H9 (cell line): ENCODE measurements at regions not wholly inside any gene's neighbourhood (a gene's known extent, or its start where the extent isn't known, plus 50 kb on each side); places are given as distances from the start of the nearest gene placed in this dataset.

ENCODE experiments used
- DNase-seq: peaks from one replicate; pipeline ENCODE4 v3.0.0-alpha.2; 2017
- H2AFZ ChIP-seq: one replicate; pipeline ENCODE4 v1.6.1; 2013; ENCODE audit warnings: mild to moderate bottlenecking, low read length, control low read depth, moderate library complexity
- H2AK5ac ChIP-seq: 2 replicates; pipeline ENCODE4 v1.6.1; 2013; ENCODE audit warnings: low read length, control low read depth, mixed read lengths; ENCODE audit not compliant: insufficient read length
- H2BK120ac ChIP-seq: one replicate; pipeline ENCODE4 v1.6.1; 2013; ENCODE audit warnings: low read depth, mild to moderate bottlenecking, low read length, control low read depth, inconsistent platforms; ENCODE audit not compliant: poor library complexity, severe bottlenecking
- H2BK12ac ChIP-seq: 2 replicates; pipeline ENCODE4 v1.6.1; 2013; ENCODE audit warnings: low read length, control low read depth, mixed read lengths, low read depth; ENCODE audit not compliant: insufficient read length
- H2BK15ac ChIP-seq: 2 replicates; pipeline ENCODE4 v1.6.1; 2013; ENCODE audit warnings: low read depth, low read length, control low read depth
- H2BK20ac ChIP-seq: one replicate; pipeline ENCODE4 v1.6.1; 2013; ENCODE audit warnings: low read depth, mild to moderate bottlenecking, low read length, control low read depth, inconsistent platforms; ENCODE audit not compliant: poor library complexity, severe bottlenecking
- H2BK5ac ChIP-seq: 2 replicates; pipeline ENCODE4 v1.6.1; 2013; ENCODE audit warnings: low read length, control low read depth, mixed read lengths; ENCODE audit not compliant: insufficient read length
- H3K14ac ChIP-seq: 2 replicates; pipeline ENCODE4 v1.6.1; 2013; ENCODE audit warnings: low read length, control low read depth; ENCODE audit not compliant: insufficient read depth
- H3K18ac ChIP-seq: 2 replicates; pipeline ENCODE4 v1.6.1; 2013; ENCODE audit warnings: low read depth, mild to moderate bottlenecking, mixed read lengths, low read length, control low read depth; ENCODE audit not compliant: insufficient read length
- H3K23ac ChIP-seq: 2 replicates; pipeline ENCODE4 v1.6.1; 2013; ENCODE audit warnings: low read length, control low read depth, mixed read lengths, low read depth; ENCODE audit not compliant: insufficient read length
- H3K23me2 ChIP-seq: 2 replicates; pipeline ENCODE4 v1.6.1; 2013; ENCODE audit warnings: low read depth, mild to moderate bottlenecking, mixed read lengths, low read length, control low read depth; ENCODE audit not compliant: insufficient read length, poor library complexity, severe bottlenecking
- H3K27ac ChIP-seq: 2 replicates; pipeline ENCODE4 v1.5.1; 2013; ENCODE audit warnings: low read length, control low read depth, mixed read lengths, low read depth; ENCODE audit not compliant: insufficient read length
- H3K27me3 ChIP-seq: 2 replicates; pipeline ENCODE4 v1.6.1; 2013; ENCODE audit warnings: low read length, control low read depth, inconsistent platforms; ENCODE audit not compliant: insufficient read depth
- H3K4ac ChIP-seq: 2 replicates; pipeline ENCODE4 v1.6.1; 2013; ENCODE audit warnings: low read depth, mild to moderate bottlenecking, control low read depth, inconsistent platforms, low read length, moderate library complexity
- H3K4me1 ChIP-seq: 2 replicates; pipeline ENCODE4 v1.6.1; 2013; ENCODE audit warnings: low read length, control low read depth, inconsistent platforms; ENCODE audit not compliant: insufficient read depth
- H3K4me2 ChIP-seq: 2 replicates; pipeline ENCODE4 v1.6.1; 2013; ENCODE audit warnings: low read length, control low read depth, mixed read lengths; ENCODE audit not compliant: insufficient read length, insufficient read depth
- H3K56ac ChIP-seq: 2 replicates; pipeline ENCODE4 v1.6.1; 2013; ENCODE audit warnings: low read depth, mild to moderate bottlenecking, mixed read lengths, low read length, control low read depth; ENCODE audit not compliant: insufficient read length
- H3K79me1 ChIP-seq: 2 replicates; pipeline ENCODE4 v1.6.1; 2013; ENCODE audit warnings: low read depth, mild to moderate bottlenecking, moderate library complexity, low read length, control low read depth, inconsistent platforms; ENCODE audit not compliant: insufficient read depth, poor library complexity, severe bottlenecking
- H3K79me2 ChIP-seq: 2 replicates; pipeline ENCODE4 v1.6.1; 2013; ENCODE audit warnings: low read length, control low read depth, inconsistent platforms; ENCODE audit not compliant: insufficient read depth
- H3K9ac ChIP-seq: 2 replicates; pipeline ENCODE4 v1.6.1; 2013; ENCODE audit warnings: low read length, control low read depth, mixed read lengths; ENCODE audit not compliant: insufficient read length; ENCODE audit errors: extremely low read depth
- H3K9me3 ChIP-seq: one replicate; pipeline ENCODE4 v1.6.1; 2013; ENCODE audit warnings: low read depth, low read length, inconsistent platforms; ENCODE audit not compliant: control insufficient read depth
- H3T11ph ChIP-seq: one replicate; pipeline ENCODE4 v1.6.1; 2013; ENCODE audit warnings: mild to moderate bottlenecking, low read length, control low read depth, inconsistent platforms
- H4K20me1 ChIP-seq: one replicate; pipeline ENCODE4 v1.6.1; 2013; ENCODE audit not compliant: control insufficient read depth, insufficient read length, insufficient read depth
- H4K5ac ChIP-seq: 2 replicates; pipeline ENCODE4 v1.6.1; 2013; ENCODE audit warnings: low read depth, mild to moderate bottlenecking, mixed read lengths, low read length, control low read depth; ENCODE audit not compliant: insufficient read length
- H4K8ac ChIP-seq: replicated peaks from 2 replicates; pipeline ENCODE4 v1.6.1; 2013; ENCODE audit warnings: low read length, control low read depth, mixed read lengths, low read depth; ENCODE audit not compliant: insufficient read length
- H4K91ac ChIP-seq: 2 replicates; pipeline ENCODE4 v1.6.1; 2013; ENCODE audit warnings: low read depth, mild to moderate bottlenecking, moderate library complexity, mixed read lengths, low read length, control low read depth; ENCODE audit not compliant: insufficient read length
- H3K27ac Mint-ChIP-seq, 3 experiments: 2 replicates in 2 of 3; 3 replicates in 1 of 3; pipeline ENCODE4 v1.8.0; 2020 to 2021; ENCODE audit warnings: mixed read lengths in 3 of 3, mild to moderate bottlenecking in 1 of 3, moderate library complexity in 1 of 3
- H3K27me3 Mint-ChIP-seq: 2 replicates; pipeline ENCODE4 v1.8.0; 2021; ENCODE audit warnings: low read depth, mild to moderate bottlenecking, moderate library complexity, mixed read lengths
- H3K36me3 Mint-ChIP-seq, 3 experiments: 2 replicates in 2 of 3; 3 replicates in 1 of 3; pipeline ENCODE4 v1.8.0; 2020 to 2021; ENCODE audit warnings: low read depth in 3 of 3, mixed read lengths in 3 of 3; ENCODE audit not compliant: insufficient read depth in 1 of 3
- H3K4me1 Mint-ChIP-seq, 2 experiments: 2 replicates each; pipeline ENCODE4 v1.8.0; 2020; ENCODE audit warnings: mixed read lengths in 2 of 2
- H3K4me3 Mint-ChIP-seq, 2 experiments: 2 replicates in 1 of 2; 3 replicates in 1 of 2; pipeline ENCODE4 v1.8.0; 2020 to 2021; ENCODE audit warnings: mild to moderate bottlenecking in 2 of 2, mixed read lengths in 2 of 2, moderate library complexity in 1 of 2
- H3K9me3 Mint-ChIP-seq, 2 experiments: 2 replicates in 1 of 2; 3 replicates in 1 of 2; pipeline ENCODE4 v1.8.0; 2020; ENCODE audit warnings: mild to moderate bottlenecking in 2 of 2, mixed read lengths in 2 of 2, moderate library complexity in 1 of 2
- CTCF ChIP-seq: fragments of 200-600 bp; sonication (generic); conservative IDR thresholded peaks from 3 replicates; pipeline ENCODE4 v1.8.0; 2021; ENCODE audit warnings: antibody characterized with exemption, mild to moderate bottlenecking
- WGBS: extraction: QIAGEN DNeasy Blood & Tissue Kit; methylation state at CpG from one replicate; pipeline ENCODE4 v1.1.7; 2013; ENCODE audit warnings: missing lambda C conversion rate, low lambda C conversion rate, mixed read lengths; ENCODE audit not compliant: insufficient read length; ENCODE audit errors: extremely low coverage; 5-methylcytosine and 5-hydroxymethylcytosine counted together

DNA sequence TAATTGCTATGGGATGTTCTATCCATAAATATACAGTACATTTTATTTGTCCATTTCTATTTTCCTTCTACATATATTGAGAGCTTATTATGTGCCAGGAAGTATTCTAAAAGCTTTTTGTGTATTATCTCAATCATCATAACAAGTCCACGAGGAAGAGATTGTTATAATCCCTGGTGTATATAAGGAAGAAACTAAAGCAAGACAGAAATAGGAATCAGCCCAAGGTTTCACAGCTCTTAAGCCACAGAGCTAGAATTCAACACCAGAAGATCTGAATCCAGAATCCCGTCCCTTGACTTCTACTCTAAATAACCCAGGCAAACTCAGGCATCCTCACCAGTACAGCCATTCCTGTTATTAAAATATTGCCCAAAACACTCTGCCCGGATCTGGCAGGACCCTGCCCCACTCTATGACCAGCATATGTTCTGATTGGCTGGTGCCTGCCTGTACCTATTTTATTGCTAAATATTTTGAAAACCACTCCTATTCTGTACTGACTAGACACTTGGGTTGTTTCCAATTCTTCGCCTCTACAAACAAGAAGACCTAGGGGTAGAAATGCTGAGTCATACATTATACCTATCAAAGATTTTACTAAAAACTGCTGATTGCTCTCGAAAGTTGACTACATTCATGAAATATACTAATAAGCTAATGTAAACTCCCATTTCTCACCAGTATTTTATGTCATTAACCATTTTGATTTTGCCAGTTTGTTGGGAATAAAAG lies 297.4 kb downstream of the ENC1 start:
- no peaks in the 10 kb centered on the region for H3K9me3 ChIP-seq
- no peaks in the 10 kb centered on the region for H3K4me1 Mint-ChIP-seq
- no peak overlapping the region for H3K9ac ChIP-seq
- no peaks in the 10 kb centered on the region for H3K27me3 ChIP-seq
- H3K9me3 Mint-ChIP-seq: peaks cover 2 to 7% of the 10 kb centered on the region in 2 experiments; a peak in 4 of 5 replicates
- H4K91ac ChIP-seq: no peak overlapping the region
- no peak overlapping the region for H2BK120ac ChIP-seq
- H3K4me3 Mint-ChIP-seq: no peak overlapping the region
- no peaks in the 10 kb centered on the region for H3K4me1 ChIP-seq
- H3K4me2 ChIP-seq: no peak overlapping the region
- TF ChIP-seq CTCF: no peak
- no peak overlapping the region for H2BK12ac ChIP-seq
- no peak overlapping the region for H2AK5ac ChIP-seq
- no peaks in the 10 kb centered on the region for H3K36me3 Mint-ChIP-seq
- H4K5ac ChIP-seq: no peak overlapping the region
- H3K23ac ChIP-seq: no peak overlapping the region
- no peaks in the 10 kb centered on the region for H3K79me1 ChIP-seq
- no peak overlapping the region for H2BK15ac ChIP-seq
- H3K27ac ChIP-seq: no peak overlapping the region
- H2BK20ac ChIP-seq: no peak overlapping the region
- no peaks in the 10 kb centered on the region; the same call in 1 of the 2 replicates for H3K27me3 Mint-ChIP-seq
- H3K23me2 ChIP-seq: no peaks in the 10 kb centered on the region
- H3K18ac ChIP-seq: no peak overlapping the region
- no peaks in the 10 kb centered on the region for H3K79me2 ChIP-seq
- H4K20me1 ChIP-seq: no peaks in the 10 kb centered on the region
- WGBS: no CpG with 5 or more reads among the region's 5 CpGs
- H4K8ac ChIP-seq: no peak overlapping the region
- no peak overlapping the region for H3K4ac ChIP-seq
- H3T11ph ChIP-seq: no peak overlapping the region
- H3K14ac ChIP-seq: no peak overlapping the region
- H2BK5ac ChIP-seq: no peak overlapping the region
- no peak overlapping the region for H3K27ac Mint-ChIP-seq
- no peak for DNase-seq
- H3K56ac ChIP-seq: no peak overlapping the region
- H2AFZ ChIP-seq: no peak overlapping the region
